IPS-15b (cell line): ENCODE measurements at regions not wholly inside any gene's neighbourhood (a gene's known extent, or its start where the extent isn't known, plus 50 kb on each side); places are given as distances from the start of the nearest gene placed in this dataset.
"Not testable (repeated sequence)": the region's sequence is repeated elsewhere in the genome, so short reads cannot be mapped to it uniquely, and the experiment has no call there.

ENCODE experiments used
- H3K27me3 ChIP-seq: one replicate; pipeline ENCODE4 v1.6.1; 2013; ENCODE audit warnings: low read length; ENCODE audit not compliant: control insufficient read depth, insufficient read depth
- H3K36me3 ChIP-seq: one replicate; pipeline ENCODE4 v1.6.1; 2013; ENCODE audit warnings: low read length; ENCODE audit not compliant: control insufficient read depth, insufficient read depth
- H3K4me1 ChIP-seq: one replicate; pipeline ENCODE4 v1.6.1; 2013; ENCODE audit warnings: mild to moderate bottlenecking, low read length; ENCODE audit not compliant: control insufficient read depth, insufficient read depth
- H3K4me3 ChIP-seq: one replicate; pipeline ENCODE4 v1.5.1; 2013; ENCODE audit warnings: low read depth, low read length
- H3K9ac ChIP-seq: one replicate; pipeline ENCODE4 v1.6.1; 2013; ENCODE audit warnings: low read depth, mild to moderate bottlenecking, low read length
- H3K9me3 ChIP-seq: one replicate; pipeline ENCODE4 v1.6.1; 2013; ENCODE audit warnings: mild to moderate bottlenecking, low read length; ENCODE audit not compliant: control insufficient read depth, insufficient read depth

DNA sequence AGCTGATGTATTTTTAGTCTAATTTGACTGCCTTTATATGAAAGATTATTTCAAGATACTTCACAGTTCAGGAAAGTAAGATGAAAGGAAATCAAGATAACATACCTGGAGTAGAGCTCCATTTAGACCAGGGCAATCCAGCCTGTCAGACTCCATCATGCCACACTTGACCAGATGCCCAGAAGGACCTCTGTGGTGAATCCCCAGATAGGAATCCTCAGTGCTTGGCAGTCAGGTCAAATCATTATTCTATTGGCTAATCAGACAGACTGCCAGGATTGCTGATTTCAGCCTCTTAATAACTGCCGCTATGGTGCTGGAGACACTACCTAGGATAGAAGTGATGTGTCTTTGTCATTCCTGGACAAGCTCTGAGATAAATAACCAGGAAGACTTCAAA lies 404.2 kb downstream of the STK39 start:
- Histone ChIP-seq H3K36me3 (no peaks in the 10 kb centered on the region), H3K27me3 (no peaks in the 10 kb centered on the region), H3K4me1 (no peaks in the 10 kb centered on the region), H3K9ac (no peak overlapping the region), H3K9me3 (peaks cover 7% of the 10 kb centered on the region), H3K4me3 (no peak overlapping the region)

- Histone ChIP-seq H3K4me3 (no peak overlapping the region), H3K36me3 (no peaks in the 10 kb centered on the region), H3K27me3 (no peaks in the 10 kb centered on the region), H3K9ac (no peak overlapping the region), H3K9me3 (peaks cover 7% of the 10 kb centered on the region), H3K4me1 (no peaks in the 10 kb centered on the region)
Observed at GRCh38 chr2:167842047-167842446, 405.3 kb downstream of the STK39 start.

- H3K4me3 ChIP-seq, H3K9me3 ChIP-seq, H3K4me1 ChIP-seq, H3K9ac ChIP-seq, H3K36me3 ChIP-seq, H3K27me3 ChIP-seq: not testable (repeated sequence)
Observed at GRCh38 chr2:167835290-167835689, 412.1 kb downstream of the STK39 start.

DNA sequence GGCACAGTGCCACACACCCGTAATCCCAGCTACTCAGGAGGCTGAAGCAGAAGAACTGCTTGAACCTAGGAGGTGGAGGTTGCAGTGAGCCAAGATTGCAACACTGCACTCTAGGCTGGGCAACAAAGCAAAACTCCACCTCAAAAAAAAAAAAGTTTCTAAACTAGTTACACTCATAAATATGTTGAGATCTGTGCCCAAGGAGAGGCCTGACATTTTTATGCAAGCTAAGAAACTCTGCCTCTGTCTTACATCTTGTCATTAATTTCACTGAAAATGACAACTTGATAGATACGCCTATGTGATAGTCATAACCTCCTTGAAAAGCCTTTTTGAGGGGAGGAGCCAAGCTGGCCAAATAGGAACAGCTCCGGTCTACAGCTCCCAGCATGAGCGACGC lies 412.7 kb downstream of the STK39 start:
- Histone ChIP-seq H3K36me3 (peaks cover 2% of the 10 kb centered on the region), H3K27me3 (no peaks in the 10 kb centered on the region), H3K4me1 (no peaks in the 10 kb centered on the region), H3K4me3 (no peak overlapping the region), H3K9ac (no peak overlapping the region), H3K9me3 (peaks cover 6% of the 10 kb centered on the region)

DNA sequence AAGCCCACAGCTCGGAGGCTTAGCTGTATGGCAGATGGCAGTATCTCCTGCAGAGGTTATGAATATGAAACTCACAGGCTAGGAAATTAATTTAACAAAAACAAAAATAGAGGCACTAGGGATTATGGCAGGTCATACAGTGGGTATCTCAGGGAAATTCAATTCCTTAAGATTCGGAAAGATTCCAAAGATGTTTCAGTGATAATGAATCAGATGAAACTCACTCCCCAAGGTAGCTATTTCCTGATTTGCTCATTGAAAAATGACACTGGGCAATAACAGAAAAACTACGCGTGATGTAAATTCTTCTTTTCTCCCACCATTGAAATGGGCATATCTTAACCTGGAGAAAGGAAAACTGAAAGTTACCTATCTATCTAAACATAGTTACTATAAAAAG lies 414.1 kb downstream of the STK39 start:
- H3K9ac ChIP-seq = no peak overlapping the region
- no peaks in the 10 kb centered on the region for H3K27me3 ChIP-seq
- peaks cover 6% of the 10 kb centered on the region for H3K9me3 ChIP-seq
- no peaks in the 10 kb centered on the region for H3K4me1 ChIP-seq
- peaks cover 2% of the 10 kb centered on the region for H3K36me3 ChIP-seq
- H3K4me3 ChIP-seq = no peak overlapping the region

- Histone ChIP-seq H3K4me3 (no peak overlapping the region), H3K9me3 (peaks cover 6% of the 10 kb centered on the region), H3K27me3 (no peaks in the 10 kb centered on the region), H3K4me1 (no peaks in the 10 kb centered on the region), H3K9ac (no peak overlapping the region), H3K36me3 (peaks cover 2% of the 10 kb centered on the region)
Observed at GRCh38 chr2:167832868-167833287, 414.5 kb downstream of the STK39 start.

- peaks cover 2% of the 10 kb centered on the region for H3K36me3 ChIP-seq
- H3K4me1 ChIP-seq = no peaks in the 10 kb centered on the region
- no peak overlapping the region for H3K4me3 ChIP-seq
- no peaks in the 10 kb centered on the region for H3K9me3 ChIP-seq
- H3K9ac ChIP-seq = no peak overlapping the region
- H3K27me3 ChIP-seq = no peaks in the 10 kb centered on the region
Observed at GRCh38 chr2:167827352-167828097, 419.9 kb downstream of the STK39 start.

DNA sequence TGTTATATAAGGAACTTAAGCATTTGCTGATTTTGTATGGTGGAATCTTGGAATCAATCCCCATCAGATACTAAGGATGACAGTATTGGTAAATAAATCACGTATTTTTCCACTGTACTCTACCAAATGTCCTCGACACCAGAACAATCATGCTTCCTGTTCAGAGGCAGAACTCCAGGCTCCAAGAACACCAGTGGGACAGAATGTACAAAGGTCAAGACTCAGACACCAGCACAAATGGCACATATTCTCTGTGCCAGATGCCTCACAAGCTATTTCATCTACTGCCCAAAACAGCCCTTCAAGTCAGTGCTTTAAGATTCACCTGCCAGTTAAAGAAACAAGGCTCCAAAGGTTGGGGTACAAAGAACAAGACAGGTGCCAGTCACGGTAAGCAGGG lies 420.5 kb downstream of the STK39 start:
- H3K9ac ChIP-seq = no peak overlapping the region
- no peak overlapping the region for H3K4me3 ChIP-seq
- peaks cover 2% of the 10 kb centered on the region for H3K36me3 ChIP-seq
- H3K9me3 ChIP-seq = no peaks in the 10 kb centered on the region
- H3K27me3 ChIP-seq = no peaks in the 10 kb centered on the region
- no peaks in the 10 kb centered on the region for H3K4me1 ChIP-seq

DNA sequence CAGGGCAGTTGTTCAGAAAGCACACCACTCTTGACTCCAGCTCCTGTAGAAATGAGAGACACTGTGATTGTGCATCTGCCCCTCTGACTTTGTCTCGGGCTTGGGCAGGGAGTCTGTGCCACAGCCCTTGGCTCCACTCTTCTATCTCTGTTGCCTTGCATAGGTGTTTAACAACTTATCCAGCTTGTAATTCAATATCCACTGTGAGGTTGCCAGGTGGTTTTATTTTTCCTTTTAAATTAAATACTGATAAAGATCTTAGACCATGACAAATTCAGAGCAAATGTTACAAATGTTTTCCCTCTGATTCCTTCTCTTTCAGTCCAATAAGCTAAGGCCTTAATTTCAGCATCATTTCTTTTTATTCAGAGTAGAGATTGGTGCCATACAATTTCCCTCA lies 421.7 kb downstream of the STK39 start:
- Histone ChIP-seq H3K4me3 (no peak overlapping the region), H3K27me3 (no peaks in the 10 kb centered on the region), H3K4me1 (no peaks in the 10 kb centered on the region), H3K9me3 (no peaks in the 10 kb centered on the region), H3K9ac (no peak overlapping the region), H3K36me3 (peaks cover 2% of the 10 kb centered on the region)

DNA sequence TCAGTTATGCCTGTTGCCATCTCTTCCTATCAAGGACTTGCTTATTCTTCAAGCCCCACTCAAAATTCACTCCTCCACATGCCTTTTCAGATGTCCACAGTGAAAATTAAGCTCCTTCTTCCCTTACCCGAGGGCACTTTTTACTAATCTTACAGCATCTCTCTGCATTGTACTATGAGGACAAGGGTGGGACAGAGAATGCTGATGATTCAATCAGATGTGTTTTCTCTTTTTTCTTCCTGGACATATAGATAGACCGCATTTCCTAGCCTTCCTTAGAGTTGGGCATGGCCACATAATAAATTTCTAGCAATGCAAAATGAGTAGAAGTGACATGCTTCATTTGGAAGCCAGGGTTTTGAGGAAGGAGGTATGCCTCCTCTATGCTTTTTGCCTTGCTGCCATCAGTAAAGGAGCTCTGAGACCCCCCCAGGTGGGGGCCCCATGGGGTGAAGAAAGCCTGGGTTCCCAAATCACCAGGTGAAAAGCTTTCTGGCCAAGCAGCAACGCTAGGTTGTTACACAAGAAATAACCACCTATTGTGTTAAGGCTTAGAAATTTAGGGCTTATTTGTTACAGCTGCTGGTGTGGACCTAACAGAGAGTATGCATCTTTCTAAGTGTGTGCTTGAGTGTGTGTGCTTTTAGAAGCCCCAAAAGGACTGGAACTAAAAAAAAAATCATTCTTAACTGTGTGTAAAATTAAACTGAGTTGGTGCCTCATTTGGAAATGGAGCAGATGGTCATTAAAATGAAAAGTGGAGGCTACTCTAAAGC lies 424.5 kb downstream of the STK39 start:
- Histone ChIP-seq H3K4me3 (no peak overlapping the region), H3K9me3 (no peaks in the 10 kb centered on the region), H3K4me1 (no peaks in the 10 kb centered on the region), H3K9ac (no peak overlapping the region), H3K27me3 (no peaks in the 10 kb centered on the region), H3K36me3 (peaks cover 3% of the 10 kb centered on the region)

GRCh38 chr2:167820488-167820887 lies 426.9 kb downstream of the STK39 start:
- no peaks in the 10 kb centered on the region for H3K9me3 ChIP-seq
- H3K27me3 ChIP-seq = no peaks in the 10 kb centered on the region
- peaks cover 3% of the 10 kb centered on the region for H3K36me3 ChIP-seq
- H3K9ac ChIP-seq = no peak overlapping the region
- H3K4me1 ChIP-seq = no peaks in the 10 kb centered on the region
- no peak overlapping the region for H3K4me3 ChIP-seq

GRCh38 chr2:167818521-167818920 lies 428.9 kb downstream of the STK39 start:
- H3K9me3 ChIP-seq = no peaks in the 10 kb centered on the region
- no peaks in the 10 kb centered on the region for H3K4me1 ChIP-seq
- no peak overlapping the region for H3K9ac ChIP-seq
- H3K4me3 ChIP-seq = no peak overlapping the region
- H3K27me3 ChIP-seq = no peaks in the 10 kb centered on the region
- H3K36me3 ChIP-seq = peaks cover 3% of the 10 kb centered on the region
